Natural killer cell treated with Interleukin-12 subunit alpha and Interleukin-12 subunit beta and Interleukin-15 and Interleukin-18, amount 100 ng/mL, for 72 hours (primary cell): ENCODE measurements at regions not wholly inside any gene's neighbourhood (a gene's known extent, or its start where the extent isn't known, plus 50 kb on each side); places are given as distances from the start of the nearest gene placed in this dataset.

ENCODE experiments used
- ATAC-seq, 2 donors: fragments of 150-1000 bp; cut with Tn5 transposase in 1 of 2; sonication (Bioruptor Pico), chemical (Tn5 transposase) in 1 of 2; 2 replicates each; pipeline ENCODE4 v1.10.0; 2021
- DNase-seq: peaks from one replicate; pipeline ENCODE4 v3.0.0; 2022; ENCODE audit warnings: low spot score
- H3K27ac Mint-ChIP-seq, 2 donors: 1 replicate in 1 of 2; 2 replicates in 1 of 2; pipeline ENCODE4 v1.8.0; 2022; ENCODE audit warnings: mixed read lengths in 2 of 2, mild to moderate bottlenecking in 1 of 2, moderate library complexity in 1 of 2
- H3K27me3 Mint-ChIP-seq, 2 donors: 1 replicate in 1 of 2; 2 replicates in 1 of 2; pipeline ENCODE4 v1.8.0; 2022; ENCODE audit warnings: mixed read lengths in 2 of 2
- H3K36me3 Mint-ChIP-seq: one replicate; pipeline ENCODE4 v1.8.0; 2022; ENCODE audit warnings: mixed read lengths
- H3K4me1 Mint-ChIP-seq, 2 donors: 1 replicate in 1 of 2; 2 replicates in 1 of 2; pipeline ENCODE4 v1.8.0; 2022; ENCODE audit warnings: low read depth in 2 of 2, mixed read lengths in 2 of 2, mild to moderate bottlenecking in 1 of 2
- H3K4me3 Mint-ChIP-seq: one replicate; pipeline ENCODE4 v1.8.0; 2022; ENCODE audit warnings: mixed read lengths
- H3K9me3 Mint-ChIP-seq: 2 replicates; pipeline ENCODE4 v1.8.0; 2022; ENCODE audit warnings: mixed read lengths

GRCh38 chr18:59960272-59960671 is 60.5 kb downstream of the PMAIP1 start:
- no peak for DNase-seq
- Mint-ChIP-seq H3K36me3 (no peaks in the 10 kb centered on the region), H3K27me3 (peaks cover 14 to 16% of the 10 kb centered on the region in 2 donors), H3K27ac (no peak overlapping the region), H3K4me1 (peaks cover 4 to 16% of the 10 kb centered on the region in 2 donors), H3K4me3 (no peak overlapping the region), H3K9me3 (no peaks in the 10 kb centered on the region)
- ATAC-seq, result no peak

GRCh38 chr18:59959606-59960005 is 59.8 kb downstream of the PMAIP1 start:
- Mint-ChIP-seq H3K4me1 (peaks cover 4 to 16% of the 10 kb centered on the region in 2 donors), H3K27me3 (peaks cover 8 to 12% of the 10 kb centered on the region in 2 donors), H3K27ac (no peak overlapping the region), H3K36me3 (no peaks in the 10 kb centered on the region), H3K9me3 (no peaks in the 10 kb centered on the region), H3K4me3 (no peak overlapping the region)
- DNase-seq (no peak), ATAC-seq (no peak)

DNA sequence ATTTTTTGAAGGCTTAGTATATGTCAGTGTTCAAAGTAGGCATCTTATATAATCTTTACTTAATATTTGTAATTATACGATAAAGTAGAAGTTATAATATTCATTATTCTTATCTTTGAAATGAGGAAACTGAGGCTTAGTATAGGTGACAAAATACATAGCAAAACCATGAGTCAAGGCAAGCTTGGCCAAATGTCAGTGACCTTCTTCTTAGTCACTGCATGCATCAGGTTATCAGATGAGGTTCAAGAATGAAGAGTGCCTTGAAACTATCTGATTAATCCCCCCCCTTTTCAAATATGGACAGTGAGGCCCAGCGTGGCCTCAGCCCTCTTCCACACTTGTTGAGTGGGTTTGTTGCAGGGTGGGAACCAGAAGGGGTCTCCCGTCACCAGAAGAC is 59.3 kb downstream of the PMAIP1 start:
- H3K4me1 Mint-ChIP-seq, result peaks cover 4 to 16% of the 10 kb centered on the region in 2 donors
- peaks cover 6 to 12% of the 10 kb centered on the region in 2 donors for H3K27me3 Mint-ChIP-seq
- H3K9me3 Mint-ChIP-seq, result no peaks in the 10 kb centered on the region
- H3K4me3 Mint-ChIP-seq, result no peak overlapping the region
- DNase-seq (no peak), ATAC-seq (no peak)
- H3K36me3 Mint-ChIP-seq, result no peaks in the 10 kb centered on the region
- no peak overlapping the region for H3K27ac Mint-ChIP-seq

- Mint-ChIP-seq H3K9me3 (no peaks in the 10 kb centered on the region), H3K27me3 (peaks cover 6% of the 10 kb centered on the region in 2 donors), H3K4me1 (peaks cover 4 to 16% of the 10 kb centered on the region in 2 donors), H3K36me3 (no peaks in the 10 kb centered on the region), H3K27ac (no peak overlapping the region), H3K4me3 (no peak overlapping the region)
- no peak for DNase-seq
- ATAC-seq, result no peak
Measured at GRCh38 chr18:59957957-59958356, 58.2 kb downstream of the PMAIP1 start.

DNA sequence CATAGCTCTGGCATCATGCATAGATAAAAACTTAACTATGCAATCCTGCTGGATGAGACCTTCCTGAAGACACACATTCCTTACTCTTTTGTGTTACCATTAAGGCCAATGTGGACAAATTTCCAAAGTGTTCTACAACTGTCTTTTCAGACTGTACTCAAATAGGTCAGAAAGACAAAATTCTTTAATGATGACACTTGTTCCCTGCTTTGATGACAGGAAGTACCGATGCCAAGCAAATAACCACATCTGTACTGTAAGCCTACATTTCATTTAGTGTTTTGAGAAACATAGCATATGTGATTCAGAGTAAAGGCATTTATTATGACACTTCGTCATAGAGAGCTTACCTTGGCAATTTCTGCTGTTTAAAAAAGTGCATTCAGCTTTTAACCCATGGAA is 55.0 kb downstream of the PMAIP1 start:
- DNase-seq (no peak), ATAC-seq (no peak)
- peaks cover 2 to 8% of the 10 kb centered on the region in 2 donors for H3K4me1 Mint-ChIP-seq
- H3K27ac Mint-ChIP-seq, result no peak overlapping the region
- peaks cover 6 to 9% of the 10 kb centered on the region in 2 donors for H3K27me3 Mint-ChIP-seq
- H3K36me3 Mint-ChIP-seq, result no peaks in the 10 kb centered on the region
- H3K9me3 Mint-ChIP-seq, result no peaks in the 10 kb centered on the region
- no peak overlapping the region for H3K4me3 Mint-ChIP-seq

DNA sequence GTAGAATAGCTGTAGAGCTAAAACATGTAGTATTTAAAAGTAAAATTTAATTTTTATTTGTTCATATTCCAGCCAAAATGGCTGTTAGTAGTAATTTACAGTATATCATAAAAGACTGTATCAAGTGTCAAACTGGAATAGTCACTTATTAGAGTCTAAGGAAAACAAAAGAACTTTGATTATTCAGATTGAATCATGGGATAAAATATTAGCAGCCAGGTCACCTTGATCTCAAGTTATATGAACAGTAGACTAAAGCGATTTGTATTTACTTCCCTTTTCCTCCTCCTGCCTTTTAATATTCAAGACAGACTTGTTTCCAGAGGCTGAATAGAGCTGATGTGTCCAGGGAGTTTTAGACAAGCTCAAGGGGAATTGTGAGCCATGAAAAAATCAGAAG is 54.4 kb downstream of the PMAIP1 start:
- no peaks in the 10 kb centered on the region for H3K36me3 Mint-ChIP-seq
- H3K9me3 Mint-ChIP-seq, result no peaks in the 10 kb centered on the region
- DNase-seq (no peak), ATAC-seq (no peak)
- H3K4me1 Mint-ChIP-seq, result peaks cover 0 to 5% of the 10 kb centered on the region in 2 donors
- no peak overlapping the region for H3K27ac Mint-ChIP-seq
- H3K4me3 Mint-ChIP-seq, result no peak overlapping the region
- peaks cover 6 to 9% of the 10 kb centered on the region in 2 donors for H3K27me3 Mint-ChIP-seq
